GM19035 (cell line): ENCODE measurements at regions not wholly inside any gene's neighbourhood (a gene's known extent, or its start where the extent isn't known, plus 50 kb on each side); places are given as distances from the start of the nearest gene placed in this dataset.
"Not testable (repeated sequence)": the region's sequence is repeated elsewhere in the genome, so short reads cannot be mapped to it uniquely, and the experiment has no call there.

Experiments used
- ATAC-seq: cut with Tn5 transposase; IDR thresholded peaks from one replicate; pipeline ENCODE4 v1.9.1; 2021; ENCODE audit not compliant: unreplicated experiment

DNA sequence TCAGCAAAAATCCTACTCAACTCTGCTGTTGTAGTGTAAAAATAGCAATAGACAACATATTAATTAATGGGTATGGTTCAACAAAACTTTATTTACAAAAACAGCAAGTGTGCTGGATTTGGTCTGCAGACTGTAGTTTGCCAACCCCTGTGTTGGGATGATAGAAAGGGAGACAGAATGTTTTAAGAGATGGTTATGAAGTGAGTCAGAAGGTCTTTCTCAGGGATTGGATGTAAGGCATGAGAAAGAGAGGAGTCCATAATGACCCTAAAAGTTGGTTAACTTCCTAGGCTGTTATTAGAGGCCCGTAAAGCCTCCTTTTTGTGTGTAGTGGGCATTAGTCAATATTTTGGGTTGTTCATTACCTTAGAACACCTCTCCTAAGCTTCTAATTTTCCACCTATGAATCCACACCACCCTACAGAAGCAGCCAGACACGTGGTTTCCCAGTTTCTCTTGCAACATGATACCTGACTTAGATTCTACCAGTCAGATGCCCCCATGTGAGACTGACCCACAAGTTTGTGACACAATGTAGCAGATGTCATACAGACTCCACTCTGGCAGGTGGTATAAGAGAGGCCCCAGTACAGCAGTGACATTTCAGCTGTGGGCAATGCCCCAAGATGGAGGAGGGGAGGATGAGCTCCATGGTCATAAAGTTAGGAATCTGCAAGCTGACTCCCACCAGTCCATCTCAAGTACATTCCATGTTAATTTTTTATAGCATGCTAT, 1015.6 kb downstream of the KCNMA1 start:
- no peak for ATAC-seq

DNA sequence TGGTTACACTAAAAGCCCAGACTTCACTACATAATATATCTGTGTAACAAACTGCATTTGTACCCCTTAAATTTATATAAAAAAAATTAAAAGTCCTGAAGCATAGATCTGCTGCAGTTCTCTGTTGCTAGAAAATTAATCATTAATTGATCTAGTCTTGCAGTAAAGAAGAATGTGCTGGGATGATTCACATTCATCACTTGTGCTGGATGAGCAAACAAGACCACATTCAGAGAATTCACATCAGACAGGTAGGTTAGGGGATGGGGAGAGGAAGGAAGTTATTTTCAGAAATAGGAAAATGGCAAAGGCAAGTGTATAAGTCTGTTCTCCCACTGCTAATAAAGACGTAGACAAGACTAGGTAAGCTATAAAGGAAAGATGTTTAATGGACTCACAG, 1019.0 kb downstream of the KCNMA1 start:
- no peak for ATAC-seq

DNA sequence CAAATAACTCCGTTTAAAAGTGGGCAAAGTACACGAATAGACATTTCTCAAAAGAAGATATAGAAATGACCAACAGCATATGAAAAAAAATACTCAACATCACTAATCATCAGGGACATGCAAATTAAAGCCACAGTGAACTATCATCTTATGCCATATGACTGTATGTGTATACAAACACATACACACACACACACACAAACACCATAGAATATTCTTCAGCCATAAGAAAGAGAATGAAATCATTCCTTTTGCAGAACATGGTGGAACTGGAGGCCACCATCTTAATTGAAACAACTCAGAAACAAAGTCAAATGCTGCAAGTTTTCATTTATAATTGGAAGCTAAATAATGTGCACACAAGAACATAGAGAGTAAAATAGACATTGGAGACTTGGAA, 1019.4 kb downstream of the KCNMA1 start:
- no peak for ATAC-seq

DNA sequence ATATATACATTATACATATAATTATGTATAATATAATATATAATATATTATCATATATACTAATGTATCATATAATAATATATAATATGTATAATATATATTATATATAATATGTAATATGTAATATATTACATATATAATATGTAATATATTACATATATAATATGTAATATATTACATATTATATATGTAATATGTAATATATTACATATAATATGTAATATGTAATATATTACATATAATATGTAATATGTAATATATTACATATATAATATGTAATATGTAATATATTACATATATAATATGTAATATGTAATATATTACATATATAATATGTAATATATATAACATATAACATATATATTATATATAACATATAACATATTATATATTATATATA, 1020.9 kb downstream of the KCNMA1 start:
- ATAC-seq = not testable (repeated sequence)

DNA sequence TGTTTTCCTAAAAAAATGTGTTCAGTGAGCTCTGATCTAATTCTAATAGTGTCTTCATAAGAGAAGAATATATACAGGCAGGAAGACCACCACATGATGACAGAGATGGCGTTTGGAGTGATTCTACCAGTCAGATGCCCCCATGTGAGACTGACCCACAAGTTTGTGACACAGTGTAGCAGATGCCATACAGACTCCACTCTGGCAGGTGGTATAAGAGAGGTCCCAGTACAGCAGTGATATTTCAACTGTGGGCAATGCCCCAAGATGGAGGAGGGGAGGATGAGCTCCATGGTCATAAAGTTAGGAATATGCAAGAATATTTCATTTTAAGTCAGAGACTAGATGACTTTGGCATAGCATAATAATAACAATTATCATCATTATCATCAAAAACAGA, 1022.6 kb downstream of the KCNMA1 start:
- ATAC-seq = no peak
